HG02938 (cell line): ENCODE measurements at regions not wholly inside any gene's neighbourhood (a gene's known extent, or its start where the extent isn't known, plus 50 kb on each side); places are given as distances from the start of the nearest gene placed in this dataset.
"Not testable (repeated sequence)": the region's sequence is repeated elsewhere in the genome, so short reads cannot be mapped to it uniquely, and the experiment has no call there.

Experiments used
- ATAC-seq: cut with Tn5 transposase; IDR thresholded peaks from one replicate; pipeline ENCODE4 v1.9.1; 2021; ENCODE audit warnings: mild to moderate bottlenecking, moderate library complexity; ENCODE audit not compliant: unreplicated experiment

- ATAC-seq, result no peak
Measured at GRCh38 chr7:28328822-28329660, 83.3 kb upstream of the CREB5 start.

GRCh38 chr7:28329661-28330363 is 82.5 kb upstream of the CREB5 start:
- ATAC-seq, result peak; percentile 54

GRCh38 chr7:28330384-28331070 is 81.8 kb upstream of the CREB5 start:
- ATAC-seq, result no peak

- ATAC-seq, result no peak
Measured at GRCh38 chr7:28332046-28332445, 80.3 kb upstream of the CREB5 start.

GRCh38 chr7:28333548-28333947 is 78.8 kb upstream of the CREB5 start:
- not testable (repeated sequence) for ATAC-seq

- no peak for ATAC-seq
Measured at GRCh38 chr7:28336806-28337205, 75.5 kb upstream of the CREB5 start.

GRCh38 chr7:28338041-28338440 is 74.3 kb upstream of the CREB5 start:
- ATAC-seq, result no peak

- ATAC-seq, result no peak
Measured at GRCh38 chr7:28343462-28343861, 68.9 kb upstream of the CREB5 start.

GRCh38 chr7:28346256-28346655 is 66.1 kb upstream of the CREB5 start:
- ATAC-seq, result no peak

GRCh38 chr7:28346676-28347363 is 65.5 kb upstream of the CREB5 start:
- no peak for ATAC-seq

- no peak for ATAC-seq
Measured at GRCh38 chr7:28347475-28348318, 64.6 kb upstream of the CREB5 start.

- no peak for ATAC-seq
Measured at GRCh38 chr7:28348636-28349035, 63.7 kb upstream of the CREB5 start.

- ATAC-seq, result no peak
Measured at GRCh38 chr7:28349637-28350036, 62.7 kb upstream of the CREB5 start.

- ATAC-seq, result no peak
Measured at GRCh38 chr7:28350662-28351061, 61.7 kb upstream of the CREB5 start.

GRCh38 chr7:28351450-28351849 is 60.9 kb upstream of the CREB5 start:
- ATAC-seq, result no peak

- ATAC-seq, result no peak
Measured at GRCh38 chr7:28354601-28355402, 57.5 kb upstream of the CREB5 start.

GRCh38 chr7:28355635-28356319 is 56.5 kb upstream of the CREB5 start:
- no peak for ATAC-seq

- ATAC-seq, result no peak
Measured at GRCh38 chr7:28356619-28357018, 55.7 kb upstream of the CREB5 start.

GRCh38 chr7:28358423-28358868 is 53.9 kb upstream of the CREB5 start:
- no peak for ATAC-seq
